H9 (cell line): ENCODE measurements at regions not wholly inside any gene's neighbourhood (a gene's known extent, or its start where the extent isn't known, plus 50 kb on each side); places are given as distances from the start of the nearest gene placed in this dataset.

Experiments used
- DNase-seq: peaks from one replicate; pipeline ENCODE4 v3.0.0-alpha.2; 2017
- H2AFZ ChIP-seq: one replicate; pipeline ENCODE4 v1.6.1; 2013; ENCODE audit warnings: mild to moderate bottlenecking, low read length, control low read depth, moderate library complexity
- H2AK5ac ChIP-seq: 2 replicates; pipeline ENCODE4 v1.6.1; 2013; ENCODE audit warnings: low read length, control low read depth, mixed read lengths; ENCODE audit not compliant: insufficient read length
- H2BK120ac ChIP-seq: one replicate; pipeline ENCODE4 v1.6.1; 2013; ENCODE audit warnings: low read depth, mild to moderate bottlenecking, low read length, control low read depth, inconsistent platforms; ENCODE audit not compliant: poor library complexity, severe bottlenecking
- H2BK12ac ChIP-seq: 2 replicates; pipeline ENCODE4 v1.6.1; 2013; ENCODE audit warnings: low read length, control low read depth, mixed read lengths, low read depth; ENCODE audit not compliant: insufficient read length
- H2BK15ac ChIP-seq: 2 replicates; pipeline ENCODE4 v1.6.1; 2013; ENCODE audit warnings: low read depth, low read length, control low read depth
- H2BK20ac ChIP-seq: one replicate; pipeline ENCODE4 v1.6.1; 2013; ENCODE audit warnings: low read depth, mild to moderate bottlenecking, low read length, control low read depth, inconsistent platforms; ENCODE audit not compliant: poor library complexity, severe bottlenecking
- H2BK5ac ChIP-seq: 2 replicates; pipeline ENCODE4 v1.6.1; 2013; ENCODE audit warnings: low read length, control low read depth, mixed read lengths; ENCODE audit not compliant: insufficient read length
- H3K14ac ChIP-seq: 2 replicates; pipeline ENCODE4 v1.6.1; 2013; ENCODE audit warnings: low read length, control low read depth; ENCODE audit not compliant: insufficient read depth
- H3K18ac ChIP-seq: 2 replicates; pipeline ENCODE4 v1.6.1; 2013; ENCODE audit warnings: low read depth, mild to moderate bottlenecking, mixed read lengths, low read length, control low read depth; ENCODE audit not compliant: insufficient read length
- H3K23ac ChIP-seq: 2 replicates; pipeline ENCODE4 v1.6.1; 2013; ENCODE audit warnings: low read length, control low read depth, mixed read lengths, low read depth; ENCODE audit not compliant: insufficient read length
- H3K23me2 ChIP-seq: 2 replicates; pipeline ENCODE4 v1.6.1; 2013; ENCODE audit warnings: low read depth, mild to moderate bottlenecking, mixed read lengths, low read length, control low read depth; ENCODE audit not compliant: insufficient read length, poor library complexity, severe bottlenecking
- H3K27ac ChIP-seq: 2 replicates; pipeline ENCODE4 v1.5.1; 2013; ENCODE audit warnings: low read length, control low read depth, mixed read lengths, low read depth; ENCODE audit not compliant: insufficient read length
- H3K27me3 ChIP-seq: 2 replicates; pipeline ENCODE4 v1.6.1; 2013; ENCODE audit warnings: low read length, control low read depth, inconsistent platforms; ENCODE audit not compliant: insufficient read depth
- H3K4ac ChIP-seq: 2 replicates; pipeline ENCODE4 v1.6.1; 2013; ENCODE audit warnings: low read depth, mild to moderate bottlenecking, control low read depth, inconsistent platforms, low read length, moderate library complexity
- H3K4me1 ChIP-seq: 2 replicates; pipeline ENCODE4 v1.6.1; 2013; ENCODE audit warnings: low read length, control low read depth, inconsistent platforms; ENCODE audit not compliant: insufficient read depth
- H3K4me2 ChIP-seq: 2 replicates; pipeline ENCODE4 v1.6.1; 2013; ENCODE audit warnings: low read length, control low read depth, mixed read lengths; ENCODE audit not compliant: insufficient read length, insufficient read depth
- H3K56ac ChIP-seq: 2 replicates; pipeline ENCODE4 v1.6.1; 2013; ENCODE audit warnings: low read depth, mild to moderate bottlenecking, mixed read lengths, low read length, control low read depth; ENCODE audit not compliant: insufficient read length
- H3K79me1 ChIP-seq: 2 replicates; pipeline ENCODE4 v1.6.1; 2013; ENCODE audit warnings: low read depth, mild to moderate bottlenecking, moderate library complexity, low read length, control low read depth, inconsistent platforms; ENCODE audit not compliant: insufficient read depth, poor library complexity, severe bottlenecking
- H3K79me2 ChIP-seq: 2 replicates; pipeline ENCODE4 v1.6.1; 2013; ENCODE audit warnings: low read length, control low read depth, inconsistent platforms; ENCODE audit not compliant: insufficient read depth
- H3K9ac ChIP-seq: 2 replicates; pipeline ENCODE4 v1.6.1; 2013; ENCODE audit warnings: low read length, control low read depth, mixed read lengths; ENCODE audit not compliant: insufficient read length; ENCODE audit errors: extremely low read depth
- H3K9me3 ChIP-seq: one replicate; pipeline ENCODE4 v1.6.1; 2013; ENCODE audit warnings: low read depth, low read length, inconsistent platforms; ENCODE audit not compliant: control insufficient read depth
- H3T11ph ChIP-seq: one replicate; pipeline ENCODE4 v1.6.1; 2013; ENCODE audit warnings: mild to moderate bottlenecking, low read length, control low read depth, inconsistent platforms
- H4K20me1 ChIP-seq: one replicate; pipeline ENCODE4 v1.6.1; 2013; ENCODE audit not compliant: control insufficient read depth, insufficient read length, insufficient read depth
- H4K5ac ChIP-seq: 2 replicates; pipeline ENCODE4 v1.6.1; 2013; ENCODE audit warnings: low read depth, mild to moderate bottlenecking, mixed read lengths, low read length, control low read depth; ENCODE audit not compliant: insufficient read length
- H4K8ac ChIP-seq: replicated peaks from 2 replicates; pipeline ENCODE4 v1.6.1; 2013; ENCODE audit warnings: low read length, control low read depth, mixed read lengths, low read depth; ENCODE audit not compliant: insufficient read length
- H4K91ac ChIP-seq: 2 replicates; pipeline ENCODE4 v1.6.1; 2013; ENCODE audit warnings: low read depth, mild to moderate bottlenecking, moderate library complexity, mixed read lengths, low read length, control low read depth; ENCODE audit not compliant: insufficient read length
- H3K27ac Mint-ChIP-seq, 3 experiments: 2 replicates in 2 of 3; 3 replicates in 1 of 3; pipeline ENCODE4 v1.8.0; 2020 to 2021; ENCODE audit warnings: mixed read lengths in 3 of 3, mild to moderate bottlenecking in 1 of 3, moderate library complexity in 1 of 3
- H3K27me3 Mint-ChIP-seq: 2 replicates; pipeline ENCODE4 v1.8.0; 2021; ENCODE audit warnings: low read depth, mild to moderate bottlenecking, moderate library complexity, mixed read lengths
- H3K36me3 Mint-ChIP-seq, 3 experiments: 2 replicates in 2 of 3; 3 replicates in 1 of 3; pipeline ENCODE4 v1.8.0; 2020 to 2021; ENCODE audit warnings: low read depth in 3 of 3, mixed read lengths in 3 of 3; ENCODE audit not compliant: insufficient read depth in 1 of 3
- H3K4me1 Mint-ChIP-seq, 2 experiments: 2 replicates each; pipeline ENCODE4 v1.8.0; 2020; ENCODE audit warnings: mixed read lengths in 2 of 2
- H3K4me3 Mint-ChIP-seq, 2 experiments: 2 replicates in 1 of 2; 3 replicates in 1 of 2; pipeline ENCODE4 v1.8.0; 2020 to 2021; ENCODE audit warnings: mild to moderate bottlenecking in 2 of 2, mixed read lengths in 2 of 2, moderate library complexity in 1 of 2
- H3K9me3 Mint-ChIP-seq, 2 experiments: 2 replicates in 1 of 2; 3 replicates in 1 of 2; pipeline ENCODE4 v1.8.0; 2020; ENCODE audit warnings: mild to moderate bottlenecking in 2 of 2, mixed read lengths in 2 of 2, moderate library complexity in 1 of 2
- CTCF ChIP-seq: fragments of 200-600 bp; sonication (generic); conservative IDR thresholded peaks from 3 replicates; pipeline ENCODE4 v1.8.0; 2021; ENCODE audit warnings: antibody characterized with exemption, mild to moderate bottlenecking
- WGBS: extraction: QIAGEN DNeasy Blood & Tissue Kit; methylation state at CpG from one replicate; pipeline ENCODE4 v1.1.7; 2013; ENCODE audit warnings: missing lambda C conversion rate, low lambda C conversion rate, mixed read lengths; ENCODE audit not compliant: insufficient read length; ENCODE audit errors: extremely low coverage; 5-methylcytosine and 5-hydroxymethylcytosine counted together

GRCh38 chr10:58044072-58044471 lies 223.6 kb downstream of the IPMK start:
- H4K5ac ChIP-seq: no peak overlapping the region
- TF ChIP-seq CTCF: no peak
- no peak overlapping the region for H2BK12ac ChIP-seq
- no peaks in the 10 kb centered on the region for H3K9me3 ChIP-seq
- H2BK5ac ChIP-seq: no peak overlapping the region
- H3K14ac ChIP-seq: no peak overlapping the region
- WGBS: no CpG with 5 or more reads among the region's 3 CpGs
- H3K4me2 ChIP-seq: no peak overlapping the region
- H3K18ac ChIP-seq: no peak overlapping the region
- H3K4me1 Mint-ChIP-seq: peaks cover 12 to 14% of the 10 kb centered on the region in 2 experiments
- H3K4me1 ChIP-seq: peaks cover 5% of the 10 kb centered on the region; the same call in 1 of the 2 replicates
- no peak overlapping the region for H2AK5ac ChIP-seq
- H3T11ph ChIP-seq: no peak overlapping the region
- no peak overlapping the region for H3K9ac ChIP-seq
- H3K56ac ChIP-seq: no peak overlapping the region
- no peaks in the 10 kb centered on the region for H3K79me2 ChIP-seq
- H3K36me3 Mint-ChIP-seq: peaks cover 7 to 37% (median 14%) of the 10 kb centered on the region in 3 experiments; a peak in 6 of 7 replicates
- no peak overlapping the region for H2BK120ac ChIP-seq
- H3K27me3 ChIP-seq: no peaks in the 10 kb centered on the region
- peaks cover 12 to 17% of the 10 kb centered on the region in 2 experiments for H3K9me3 Mint-ChIP-seq
- no peak overlapping the region for H4K8ac ChIP-seq
- no peak overlapping the region for H2BK20ac ChIP-seq
- H3K27me3 Mint-ChIP-seq: no peaks in the 10 kb centered on the region
- no peak overlapping the region for H3K4ac ChIP-seq
- no peak for DNase-seq
- no peak overlapping the region for H3K23ac ChIP-seq
- no peaks in the 10 kb centered on the region for H3K23me2 ChIP-seq
- no peaks in the 10 kb centered on the region for H3K79me1 ChIP-seq
- no peak overlapping the region for H3K4me3 Mint-ChIP-seq
- H3K27ac ChIP-seq: no peak overlapping the region
- no peaks in the 10 kb centered on the region for H4K20me1 ChIP-seq
- no peak overlapping the region for H4K91ac ChIP-seq
- no peak overlapping the region for H3K27ac Mint-ChIP-seq
- no peak overlapping the region for H2BK15ac ChIP-seq
- no peak overlapping the region for H2AFZ ChIP-seq
